Iris pigment epithelial cell (primary cell): ENCODE measurements at regions not wholly inside any gene's neighbourhood (a gene's known extent, or its start where the extent isn't known, plus 50 kb on each side); places are given as distances from the start of the nearest gene placed in this dataset.

Source experiments
- DNase-seq: peaks from one replicate; pipeline ENCODE4 v3.0.0-alpha.2; 2011; ENCODE audit warnings: low read depth

DNA sequence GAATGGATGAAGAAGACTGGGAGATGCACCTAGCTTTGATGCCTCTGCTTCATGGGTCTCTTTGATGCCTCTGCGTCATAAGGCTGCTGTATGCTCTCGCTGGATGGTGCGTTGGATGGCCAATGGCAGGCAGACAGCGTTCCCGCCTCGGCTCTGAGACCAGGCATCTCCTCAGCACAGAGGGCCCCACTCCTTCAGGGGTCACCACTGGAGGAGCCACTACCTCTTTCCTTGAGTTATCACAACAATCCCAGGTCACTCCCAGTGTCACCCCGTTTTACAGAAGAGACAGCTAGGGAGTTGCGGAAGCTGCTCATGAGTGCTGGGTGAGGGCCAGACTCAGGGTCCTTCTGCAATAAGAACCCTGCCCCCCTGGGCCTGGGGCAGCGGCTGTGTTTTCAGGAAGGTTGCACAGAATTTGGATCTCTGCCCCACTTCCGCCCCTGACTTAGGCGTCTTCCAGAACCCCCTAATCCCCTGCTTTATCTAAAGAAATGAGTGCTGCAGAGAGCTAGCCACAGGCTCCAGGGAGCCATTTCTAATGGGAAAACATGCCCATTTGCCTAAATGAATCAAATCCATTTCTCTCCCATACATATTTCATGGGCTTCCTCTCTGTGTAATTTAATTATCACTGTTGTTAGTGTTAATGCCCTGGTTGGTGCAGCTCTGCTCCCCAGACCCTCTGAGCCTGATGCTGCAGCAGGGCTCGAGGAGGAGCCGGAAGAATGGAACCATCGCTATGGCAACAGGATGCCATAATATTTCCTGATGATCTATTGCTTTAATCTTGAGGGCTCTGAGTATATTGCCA is 131.8 kb upstream of the HS6ST1 start:
- DNase-seq: no peak

DNA sequence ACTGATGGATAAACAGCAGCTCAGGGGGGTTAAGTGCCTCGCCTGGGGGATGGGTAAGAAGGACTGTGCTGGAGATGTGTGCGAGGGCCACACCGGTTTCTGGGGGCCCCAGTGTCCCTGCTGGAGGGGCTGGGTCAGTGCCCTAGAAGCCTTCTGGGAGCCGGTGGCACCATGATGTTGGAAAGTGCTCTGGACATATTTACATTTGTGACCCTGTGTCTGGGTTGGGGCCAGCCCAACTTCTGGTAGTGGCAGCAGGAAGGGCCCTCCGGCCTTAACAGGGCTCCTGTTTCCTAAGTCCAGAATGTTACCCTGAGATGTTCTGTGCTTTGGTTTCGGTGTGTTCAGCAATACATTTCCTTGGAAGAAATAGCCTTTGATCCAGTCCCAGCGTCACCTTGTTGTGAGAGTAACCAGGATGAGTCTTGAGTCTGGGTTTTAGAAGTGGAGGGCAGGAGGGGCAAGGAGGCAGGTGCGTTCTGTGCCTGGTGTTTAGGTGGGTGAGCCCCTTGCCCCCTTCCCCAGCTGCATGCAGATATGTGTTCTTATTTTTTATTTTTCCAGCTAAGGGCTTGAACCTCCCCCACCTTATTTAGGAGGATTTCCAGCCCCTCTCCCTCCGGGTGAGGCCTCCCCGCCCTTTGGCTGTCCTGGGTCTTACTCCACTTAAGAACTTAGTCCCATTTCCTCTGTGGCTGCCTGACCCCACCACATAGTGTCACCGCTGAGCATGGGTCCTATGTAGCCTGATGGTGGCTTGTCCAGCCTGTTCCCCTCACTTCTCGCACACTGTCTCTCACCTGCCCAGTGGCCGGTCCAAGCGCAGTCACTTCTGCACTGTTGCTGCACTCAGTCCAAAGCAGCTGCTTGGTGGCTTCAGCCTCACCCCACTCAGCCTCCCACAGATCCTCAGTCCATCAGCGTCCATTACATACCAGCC is 132.7 kb upstream of the HS6ST1 start:
- no peak for DNase-seq

DNA sequence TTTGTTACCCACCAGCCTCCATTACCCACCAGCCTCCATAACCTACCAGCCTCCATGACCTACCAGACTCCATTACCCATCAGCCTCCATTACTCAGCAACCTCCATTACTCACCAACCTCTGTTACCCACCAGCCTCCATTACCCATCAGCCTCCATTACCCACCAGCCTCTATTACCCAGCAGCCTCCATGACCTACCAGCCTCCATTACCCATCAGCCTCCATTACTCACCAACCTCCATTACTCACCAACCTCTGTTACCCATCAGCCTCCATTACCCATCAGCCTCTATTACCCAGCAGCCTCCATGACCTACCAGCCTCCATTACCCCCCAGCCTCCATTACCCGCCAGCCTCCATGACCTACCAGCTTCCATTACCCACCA is 133.3 kb upstream of the HS6ST1 start:
- DNase-seq: no peak

DNA sequence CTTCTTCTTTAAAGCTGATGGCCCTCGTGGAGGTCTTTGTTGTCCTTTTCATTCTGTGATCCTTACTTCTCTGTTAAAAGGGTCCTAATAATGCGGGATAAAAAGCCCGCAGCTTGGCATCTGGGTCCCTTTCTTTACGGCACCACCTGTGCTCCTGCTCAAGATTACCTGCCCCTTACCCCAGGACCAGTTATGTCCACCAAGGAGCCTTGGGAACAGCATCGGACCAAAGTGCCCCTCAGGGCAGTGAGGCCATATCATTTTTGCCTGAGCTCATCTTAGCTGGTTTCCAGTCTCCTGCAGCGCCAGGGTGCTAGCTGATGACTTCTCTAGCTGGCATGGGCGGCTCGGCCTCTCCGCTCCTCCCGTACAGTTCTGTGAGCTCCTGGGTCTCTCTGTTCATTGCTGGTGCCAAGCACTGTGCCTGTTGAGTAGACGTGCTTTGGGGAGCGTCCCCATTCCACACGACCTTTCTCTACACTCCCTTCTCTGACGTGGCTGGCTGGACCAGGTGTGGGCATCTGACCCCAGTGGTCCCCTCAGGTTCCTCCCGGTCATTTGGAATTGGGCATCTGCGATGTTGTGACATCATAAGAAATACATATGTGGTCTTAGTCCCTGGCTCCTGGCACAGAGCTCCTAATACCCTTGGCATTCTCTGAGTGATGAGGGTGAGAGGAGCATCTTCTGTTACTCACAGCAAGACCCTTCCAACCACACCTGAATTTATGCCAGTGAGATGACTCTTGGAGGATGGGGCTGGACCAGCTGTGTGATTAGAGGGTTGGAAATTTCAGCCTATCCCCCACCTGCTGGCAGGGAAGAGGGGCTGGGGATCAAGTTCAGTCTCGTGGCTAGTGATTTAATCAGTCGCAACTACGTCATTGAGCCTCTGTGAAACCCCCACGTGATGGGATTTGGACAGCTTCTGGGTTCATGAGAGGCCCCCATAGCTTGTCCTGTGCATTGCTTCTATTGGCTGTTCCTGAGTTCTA is 134.2 kb upstream of the HS6ST1 start:
- DNase-seq: no peak

DNA sequence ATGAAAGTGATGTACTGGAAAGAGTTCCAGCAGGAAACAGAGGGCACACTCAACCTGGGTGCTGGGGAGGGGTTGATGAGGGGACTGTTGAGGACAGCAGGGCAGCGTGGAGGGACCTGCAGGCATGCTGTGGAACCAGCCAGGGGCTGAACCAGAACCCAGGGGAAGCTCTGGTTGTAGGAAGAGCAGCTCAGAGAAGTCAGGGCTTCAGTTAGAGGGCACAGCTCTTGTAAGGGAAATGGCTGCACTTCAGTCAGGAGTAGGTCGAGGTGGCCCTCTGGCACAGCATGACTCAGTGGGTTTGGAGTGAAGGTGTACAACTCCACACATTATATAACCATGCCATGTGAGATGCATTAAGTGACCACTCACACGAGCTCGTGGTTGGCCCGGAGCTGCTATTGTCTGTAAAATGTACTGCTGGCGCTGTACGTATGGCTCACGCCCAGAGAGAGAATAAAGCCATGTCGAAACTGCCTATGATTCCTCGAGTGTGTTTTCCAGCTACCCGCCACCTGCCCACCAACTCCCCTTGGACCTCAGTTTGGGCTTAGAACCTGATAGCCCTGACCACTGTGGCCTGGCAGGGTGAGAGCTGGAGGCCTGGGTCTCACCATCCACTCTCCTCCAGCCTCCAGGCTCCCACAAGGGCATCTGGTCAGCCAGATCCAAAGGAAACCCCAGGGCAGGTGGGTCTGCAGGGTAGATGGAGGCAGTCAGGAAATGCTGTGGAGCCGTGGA is 136.5 kb upstream of the HS6ST1 start:
- no peak for DNase-seq

DNA sequence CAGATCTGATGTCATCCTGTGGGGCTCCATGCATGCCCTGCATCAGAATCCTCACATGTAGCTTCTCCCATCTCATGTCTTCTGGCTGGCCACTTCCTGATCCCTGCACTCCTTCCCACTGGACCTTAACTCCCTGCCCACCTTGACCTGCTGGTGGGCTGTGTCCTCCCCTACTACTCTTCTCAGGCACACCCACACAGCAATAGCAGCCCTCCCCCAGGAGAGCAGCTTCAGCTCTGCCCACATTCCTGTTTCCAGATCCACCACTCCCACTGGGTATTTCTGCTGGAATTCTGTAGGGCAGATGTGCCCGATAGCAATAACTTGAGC is 137.0 kb upstream of the HS6ST1 start:
- DNase-seq: no peak

DNA sequence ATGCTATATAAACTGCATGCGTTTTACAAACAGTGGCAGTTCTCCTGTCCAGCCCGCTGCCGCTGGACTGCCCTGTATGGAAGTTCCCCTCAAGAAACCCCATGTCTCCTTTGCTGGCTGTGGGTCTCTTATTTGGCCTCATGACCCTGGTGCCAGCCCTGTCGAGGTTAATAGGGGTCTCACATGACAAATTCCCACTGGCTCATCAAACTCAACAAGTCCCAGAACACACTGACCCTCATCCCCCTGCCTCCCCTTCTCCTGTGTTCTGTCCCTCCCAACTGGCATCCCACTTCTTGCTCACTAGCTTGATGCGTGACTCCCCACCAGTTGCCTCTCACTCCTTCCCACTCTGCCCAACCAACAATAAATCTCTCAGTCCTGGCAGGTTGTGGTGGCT is 137.6 kb upstream of the HS6ST1 start:
- no peak for DNase-seq

DNA sequence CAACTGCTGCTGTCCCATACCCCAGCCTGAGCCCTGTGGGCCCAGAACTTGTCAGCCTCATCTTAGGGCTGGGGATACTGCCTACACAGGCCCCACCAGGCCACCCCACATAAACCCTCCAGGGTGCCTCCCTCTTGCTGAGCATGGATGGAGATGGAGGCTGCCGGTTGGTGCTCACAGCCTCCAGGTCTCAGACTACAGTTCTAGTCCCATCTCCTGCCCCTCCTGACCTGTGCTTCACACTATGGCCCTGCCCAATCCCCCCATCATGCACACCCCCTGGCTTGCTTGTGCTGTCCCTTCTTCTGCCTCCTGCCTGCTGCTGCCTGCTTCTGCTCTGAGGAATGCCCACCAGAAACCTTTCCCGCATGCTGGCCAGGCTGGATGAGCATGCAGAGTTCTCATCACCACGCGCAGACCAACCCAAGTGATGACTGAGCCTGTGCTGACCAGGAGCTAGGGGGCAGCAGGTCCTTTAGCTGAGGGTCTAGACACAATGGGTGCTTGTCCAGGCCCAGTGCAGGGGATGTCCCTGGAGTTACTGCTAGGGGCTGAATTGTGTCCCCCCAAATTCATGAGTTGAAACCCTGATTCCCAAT is 138.4 kb upstream of the HS6ST1 start:
- DNase-seq: no peak

DNA sequence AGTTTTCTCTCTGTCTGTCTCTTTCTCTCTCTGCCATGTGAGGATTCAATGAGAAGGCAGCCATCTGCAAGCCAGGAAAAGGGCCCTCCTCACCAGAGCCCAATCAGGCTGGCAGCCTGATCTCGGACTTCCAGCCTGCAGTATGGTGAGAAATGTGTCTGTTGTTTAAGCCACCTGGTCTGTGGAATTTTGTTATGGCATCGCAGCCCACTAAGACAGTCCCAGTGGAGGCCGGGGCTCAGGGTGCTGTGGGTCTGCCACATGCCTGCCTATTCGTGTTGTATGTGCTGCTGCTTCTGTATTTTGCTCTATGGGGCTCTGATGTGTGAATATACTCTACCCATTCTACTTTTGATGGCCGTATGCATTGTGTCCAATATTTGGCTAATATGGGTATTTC is 139.0 kb upstream of the HS6ST1 start:
- no peak for DNase-seq

DNA sequence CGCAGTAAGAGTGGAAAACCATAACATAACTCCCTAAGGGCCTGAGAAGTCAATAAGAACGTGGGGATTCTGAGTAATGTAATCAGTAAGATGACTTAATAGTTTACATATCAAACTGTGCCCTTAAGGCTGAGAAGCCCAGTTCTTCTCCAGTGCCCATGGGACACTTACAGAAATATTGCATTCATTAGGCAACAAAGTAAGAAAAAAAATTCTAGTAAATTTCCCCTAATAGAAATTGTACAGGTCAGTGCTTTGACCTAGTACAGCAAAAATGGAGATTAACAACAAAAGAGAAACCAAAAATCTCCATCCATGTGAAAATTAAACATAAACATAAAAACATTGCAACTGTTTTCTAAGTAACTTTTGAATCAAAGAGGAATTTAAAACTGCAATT is 139.8 kb upstream of the HS6ST1 start:
- DNase-seq: peak; percentile 14

DNA sequence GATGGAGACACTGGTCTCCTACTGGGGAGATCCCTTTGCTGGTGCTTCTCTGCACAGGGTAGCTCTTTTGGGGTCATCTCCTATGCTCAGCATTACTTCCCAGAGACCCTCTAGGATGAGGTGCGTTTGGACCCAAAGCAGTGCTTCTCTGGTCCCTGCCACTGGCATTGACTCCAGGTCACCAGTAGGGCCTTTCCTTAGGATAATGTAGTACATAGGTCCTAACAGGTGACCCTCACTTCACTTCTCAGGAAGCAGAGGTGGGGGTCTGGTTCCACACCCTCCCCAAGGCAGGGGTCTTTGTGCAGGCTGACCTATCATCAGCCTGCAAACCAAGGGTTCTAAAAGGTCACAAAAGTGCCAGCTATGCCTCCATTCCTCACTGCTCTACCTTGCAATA is 145.8 kb upstream of the HS6ST1 start:
- DNase-seq: no peak

DNA sequence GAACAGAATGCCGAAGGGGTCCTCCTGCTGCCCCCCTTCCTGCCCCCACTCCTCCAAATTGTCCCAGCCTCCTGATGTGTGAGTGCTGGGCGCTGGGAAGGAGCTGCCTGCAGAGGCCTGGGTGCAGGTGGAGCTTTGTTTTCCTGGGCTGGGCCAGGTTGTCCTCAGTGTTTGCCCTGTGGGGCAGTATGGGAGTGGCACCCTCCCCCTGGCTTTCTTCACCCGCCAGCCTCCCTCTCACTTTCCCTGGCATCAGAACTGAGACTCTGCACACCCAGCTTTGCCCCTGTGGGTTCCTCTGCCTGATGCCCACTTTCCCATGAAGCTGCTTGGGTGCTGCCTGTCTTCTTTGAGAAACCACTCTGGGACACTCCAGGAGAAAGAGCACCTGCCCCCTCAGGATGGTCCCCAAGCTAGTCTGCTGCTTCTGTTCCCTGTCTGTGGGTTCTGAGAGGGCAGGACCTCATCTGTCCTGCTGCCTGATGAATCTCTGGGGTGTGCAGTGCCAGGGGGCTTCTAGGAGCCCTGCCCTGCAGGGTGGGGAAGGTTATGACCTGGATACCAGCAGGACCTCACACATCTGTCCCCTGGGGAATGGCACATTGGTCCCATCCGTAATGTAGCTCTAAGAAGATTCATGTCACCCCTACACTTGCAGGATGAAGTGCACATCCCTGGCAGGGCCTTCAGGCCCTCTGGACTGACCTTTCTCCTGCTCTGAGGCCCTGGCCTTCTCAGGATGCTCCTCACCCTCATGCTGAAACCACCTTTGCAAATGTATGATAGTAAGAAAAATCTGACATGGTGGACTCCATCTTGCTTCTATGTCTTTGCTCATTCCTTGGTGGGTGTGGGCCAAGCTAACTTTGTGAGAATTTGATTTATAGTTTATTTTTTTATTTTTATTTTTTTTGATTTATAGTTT is 146.8 kb upstream of the HS6ST1 start:
- DNase-seq: no peak

DNA sequence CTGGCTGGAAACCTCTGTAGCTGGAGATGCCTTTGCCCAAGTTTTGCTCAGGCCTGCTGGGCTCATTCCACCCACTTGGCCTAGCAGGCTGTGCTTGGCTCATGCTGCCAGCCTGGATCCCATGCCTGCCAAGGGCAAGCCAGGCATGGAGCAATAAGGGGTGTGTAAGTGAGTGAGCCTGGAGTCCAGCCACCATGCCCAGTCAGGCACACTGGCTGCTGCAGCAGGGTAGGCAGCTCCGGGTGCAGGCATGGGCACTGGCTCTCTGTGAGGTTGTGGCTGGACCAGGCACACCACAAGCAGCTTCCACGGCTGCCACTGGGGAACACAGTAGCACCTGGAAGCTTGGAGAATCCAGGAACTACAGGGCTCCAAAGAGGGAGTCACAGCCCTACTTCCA is 147.7 kb upstream of the HS6ST1 start:
- no peak for DNase-seq

DNA sequence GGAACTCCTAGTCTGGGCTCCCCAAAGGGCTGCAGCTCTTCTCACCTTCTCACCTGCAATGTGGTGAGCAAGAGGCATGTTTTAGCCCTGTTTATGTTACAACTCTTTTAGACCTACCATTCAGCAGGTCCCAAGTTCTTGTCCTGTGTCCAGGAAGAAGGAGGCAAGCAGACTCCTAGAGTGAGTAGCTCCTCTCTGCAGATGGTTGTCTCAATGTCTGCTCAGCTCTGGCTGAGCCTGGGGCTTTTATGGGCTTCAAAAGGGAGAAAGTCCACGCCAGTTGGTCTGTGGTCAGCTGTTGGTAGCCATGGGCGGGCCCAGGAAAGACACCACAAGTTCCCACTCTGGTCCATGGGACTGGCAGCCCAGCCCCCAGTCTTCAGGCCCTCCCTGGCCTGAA is 148.1 kb upstream of the HS6ST1 start:
- DNase-seq: no peak

DNA sequence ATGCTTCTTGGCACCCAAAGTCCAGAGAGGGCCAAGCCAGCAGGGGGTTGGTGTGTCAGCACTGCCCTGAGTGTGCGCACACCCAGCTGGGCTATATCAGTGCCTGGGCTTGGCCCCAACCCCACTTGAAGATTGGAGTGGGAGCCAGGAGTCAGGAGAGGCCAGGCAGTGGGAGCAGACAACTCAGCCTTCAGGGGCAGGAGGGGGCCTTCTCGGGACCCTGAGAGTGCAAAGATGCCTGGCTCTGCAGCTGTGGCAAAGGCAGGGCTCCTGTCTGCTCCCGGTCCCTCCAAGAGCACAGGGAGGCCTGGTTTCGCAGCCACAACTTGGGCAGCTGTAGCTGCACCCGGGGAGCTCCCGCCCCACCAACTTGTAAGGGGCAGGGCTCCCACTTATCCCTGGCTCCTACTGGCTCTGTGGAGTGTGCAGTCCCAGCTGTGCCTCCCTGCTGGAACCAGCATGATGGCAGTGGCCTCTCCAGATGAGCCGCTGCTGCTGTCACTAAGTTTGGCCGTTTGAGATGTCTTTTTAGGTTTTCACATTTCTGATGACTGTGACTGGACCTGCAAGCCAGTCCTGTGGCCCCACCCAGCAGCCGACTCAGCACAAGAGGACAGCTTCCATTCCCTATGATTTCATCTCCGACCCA is 148.8 kb upstream of the HS6ST1 start:
- DNase-seq: no peak

DNA sequence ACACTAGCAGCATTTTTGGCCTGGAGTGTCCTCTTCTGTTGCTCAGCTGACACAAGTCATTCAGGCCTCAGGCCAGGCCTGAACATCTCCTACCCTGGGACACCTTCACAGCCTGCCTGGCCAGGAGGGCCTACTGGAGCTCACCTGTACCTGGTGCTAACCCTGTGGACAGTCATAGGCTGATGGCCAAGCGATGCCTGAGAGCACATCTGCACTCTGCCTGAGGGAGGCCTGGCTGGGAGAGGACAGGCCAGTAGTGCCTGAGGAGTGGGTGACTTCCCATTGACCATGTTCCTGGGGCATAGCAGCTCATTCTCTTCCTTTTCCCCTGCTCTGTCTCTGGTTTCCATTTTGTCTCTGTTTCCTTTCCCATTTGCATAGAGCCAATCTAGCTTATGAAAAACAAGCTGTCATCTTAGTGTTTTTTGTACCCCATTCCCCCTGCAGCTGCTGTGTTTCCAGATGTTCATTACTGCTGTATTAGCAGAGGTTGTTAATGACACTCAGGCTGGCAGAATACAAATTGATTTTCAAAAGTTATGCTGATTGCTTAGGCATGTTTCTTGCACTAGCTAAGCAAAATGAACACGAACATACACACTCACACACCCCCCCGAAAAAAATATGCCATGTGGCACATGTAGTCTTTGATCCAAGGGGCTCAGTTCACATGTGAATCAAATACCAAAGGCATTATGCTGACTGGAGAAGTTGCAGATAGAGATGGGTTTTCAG is 149.7 kb upstream of the HS6ST1 start:
- no peak for DNase-seq

DNA sequence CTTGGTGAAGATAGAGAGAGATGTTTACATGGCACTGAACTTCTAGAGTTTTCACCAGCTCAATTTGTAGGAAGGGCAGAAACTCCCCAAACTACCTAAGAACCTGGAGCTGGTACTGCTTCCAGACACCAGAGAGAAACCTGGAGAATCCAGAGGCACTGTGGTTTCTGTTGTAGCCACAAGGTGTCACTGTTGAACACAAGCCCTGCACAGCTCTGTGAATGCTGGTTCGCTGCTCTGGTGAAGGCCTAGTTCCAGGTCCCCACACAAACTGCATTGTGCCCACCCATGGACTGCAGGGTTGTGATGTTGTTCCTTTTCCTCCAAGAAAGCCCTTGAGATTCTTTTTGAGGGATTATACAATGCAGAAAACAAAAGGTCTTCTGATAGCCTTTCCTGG is 150.5 kb upstream of the HS6ST1 start:
- no peak for DNase-seq

DNA sequence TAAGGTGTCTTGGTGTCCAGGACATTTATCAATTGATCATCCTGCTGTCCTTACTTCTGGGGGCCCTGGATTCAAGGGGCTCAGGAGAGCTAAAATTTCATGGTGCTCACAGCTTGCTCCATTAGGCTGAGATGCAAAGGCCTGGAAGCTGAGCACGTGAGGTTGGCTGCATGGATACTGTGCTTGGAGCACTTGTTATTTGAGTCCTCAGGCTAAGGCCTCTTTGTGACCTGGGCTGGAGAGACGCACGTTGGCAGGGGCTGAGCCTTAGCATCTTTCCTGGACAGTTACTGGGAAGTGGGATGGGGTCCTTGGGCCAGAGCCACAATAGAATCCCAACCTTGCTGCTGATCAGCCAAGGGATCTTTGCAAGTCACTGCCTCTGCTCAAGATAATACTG is 151.2 kb upstream of the HS6ST1 start:
- DNase-seq: no peak

DNA sequence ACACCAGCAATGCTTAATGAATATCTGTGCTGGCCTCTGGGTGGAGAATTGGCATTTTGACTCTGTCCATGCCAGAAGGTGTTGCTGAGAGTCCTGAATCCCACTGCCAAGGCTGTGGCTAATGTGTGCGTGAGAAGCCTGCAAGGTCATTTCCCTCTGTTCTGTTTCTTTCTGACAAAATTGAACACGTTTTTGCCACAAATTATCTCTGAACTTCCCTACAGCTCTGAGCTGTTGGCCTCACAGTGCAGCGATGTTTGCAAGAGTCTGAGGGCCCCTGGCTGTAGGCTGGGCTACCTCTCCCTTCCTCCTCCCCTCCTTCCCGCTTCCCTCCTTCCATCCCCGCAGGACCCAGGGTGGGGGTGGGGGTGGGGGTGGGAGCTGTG is 154.1 kb upstream of the HS6ST1 start:
- DNase-seq: peak; percentile 20
